ENCODE measurements at regions not wholly inside any gene's neighbourhood (a gene's known extent, or its start where the extent isn't known, plus 50 kb on each side); places are given as distances from the start of the nearest gene placed in this dataset.

DNA sequence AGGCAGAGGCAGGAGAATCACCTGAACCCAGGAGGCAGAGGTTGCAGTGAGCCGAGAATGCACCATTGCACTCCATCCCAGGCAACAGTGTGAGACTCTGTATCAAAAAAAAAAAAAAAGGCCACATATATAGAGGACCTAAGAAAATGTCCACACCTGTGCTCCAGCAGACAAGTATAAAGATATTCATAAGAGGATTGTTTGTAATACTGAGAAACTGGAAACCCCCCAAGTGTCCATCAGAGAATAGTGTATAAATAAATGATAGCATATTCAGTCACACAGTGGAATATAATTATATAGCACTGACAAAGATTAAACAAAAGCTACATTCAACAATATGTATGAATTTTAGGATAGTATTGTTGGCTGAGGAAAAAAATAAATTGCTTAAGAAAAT lies 1050.6 kb downstream of the GRM8 start:
- no peak for TF ChIP-seq OSR1 (CRISPR knock-in tag; IDR thresholded peaks at IDR 0.05)
- no peak for TF ChIP-seq ZFP30 (CRISPR knock-in tag; IDR thresholded peaks at IDR 0.05)
- TF ChIP-seq RARB (CRISPR knock-in tag; IDR thresholded peaks at IDR 0.05): no peak
- TF ChIP-seq TCF4 (CRISPR knock-in tag; IDR thresholded peaks at IDR 0.05; ENCODE audit: borderline replicate concordance): no peak
- TF ChIP-seq PPARA (CRISPR knock-in tag; IDR thresholded peaks at IDR 0.05; ENCODE audit: borderline replicate concordance): no peak
- TF ChIP-seq ZFP3 (CRISPR knock-in tag; IDR thresholded peaks at IDR 0.05): no peak
